Muscle layer of colon (tissue), 2 donors: ENCODE measurements at regions not wholly inside any gene's neighbourhood (a gene's known extent, or its start where the extent isn't known, plus 50 kb on each side); places are given as distances from the start of the nearest gene placed in this dataset.

Experiments
- H3K27ac ChIP-seq: one replicate; pipeline ENCODE4 v1.7.0; 2013; ENCODE audit warnings: low read depth, mild to moderate bottlenecking, low read length, moderate library complexity
- H3K27me3 ChIP-seq, 2 donors: one replicate each; pipeline ENCODE4 v1.7.0; 2013; ENCODE audit warnings: low read length in 2 of 2, mild to moderate bottlenecking in 2 of 2; ENCODE audit not compliant: insufficient read depth in 2 of 2, control insufficient read depth in 1 of 2
- H3K36me3 ChIP-seq: one replicate; pipeline ENCODE4 v1.7.0; 2013; ENCODE audit warnings: mild to moderate bottlenecking, low read length; ENCODE audit not compliant: insufficient read depth
- H3K4me1 ChIP-seq: one replicate; pipeline ENCODE4 v1.7.0; 2013; ENCODE audit warnings: mild to moderate bottlenecking, low read length; ENCODE audit not compliant: insufficient read depth
- H3K4me3 ChIP-seq, 2 donors: one replicate each; pipeline ENCODE4 v1.7.0; 2013; ENCODE audit warnings: low read length in 2 of 2, low read depth in 1 of 2, mild to moderate bottlenecking in 1 of 2, moderate library complexity in 1 of 2
- H3K9ac ChIP-seq: one replicate; pipeline ENCODE4 v1.7.0; 2013; ENCODE audit warnings: low read length
- H3K9me3 ChIP-seq: one replicate; pipeline ENCODE4 v1.7.0; 2013; ENCODE audit warnings: mild to moderate bottlenecking, low read length
- donor health status: abdominal sarcoma.
- donor health status: Adenocarcinoma of cecum.

DNA sequence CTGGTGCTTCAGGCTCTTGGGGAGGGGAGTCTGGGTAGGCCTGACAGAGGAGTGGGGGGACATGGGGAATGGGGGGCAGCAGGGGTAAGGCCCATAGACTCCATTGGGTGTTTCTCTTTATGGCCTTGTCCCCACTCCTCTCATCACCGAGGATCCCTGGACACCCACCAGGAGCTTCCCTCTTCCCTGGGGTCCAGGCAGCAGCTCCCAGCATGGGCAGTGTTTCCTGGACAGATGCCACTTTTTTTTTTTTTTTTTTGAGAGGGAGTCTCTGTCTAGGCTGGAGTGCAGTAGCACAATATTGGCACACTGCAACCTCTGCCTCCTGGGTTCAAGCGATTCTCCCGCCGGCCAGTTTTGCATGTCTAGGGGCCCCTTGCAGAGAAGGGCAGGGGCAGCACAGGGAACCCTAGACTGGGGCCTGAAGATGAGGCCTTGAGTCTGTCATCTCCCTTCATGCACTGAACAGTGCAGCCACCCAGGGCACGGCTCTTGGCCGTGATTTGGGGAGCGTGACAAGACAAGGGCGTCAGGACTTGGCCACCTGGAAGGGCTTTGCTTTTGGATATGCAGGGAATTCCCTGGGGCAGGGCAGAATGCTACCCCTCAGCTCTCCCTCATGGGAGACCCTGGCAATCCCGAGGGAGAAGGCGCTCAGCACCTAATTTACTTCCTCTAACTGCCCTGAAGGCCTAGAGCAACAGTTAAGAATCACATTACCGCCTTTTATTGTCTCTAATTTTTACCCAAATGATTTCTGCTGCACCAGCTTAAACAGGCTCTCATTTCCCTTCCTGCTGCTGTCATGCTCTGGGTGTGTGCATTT, 213.9 kb upstream of the ZNF536 start:
- Histone ChIP-seq H3K9ac (no peak overlapping the region), H3K4me1 (no peaks in the 10 kb centered on the region), H3K4me3 (no peak overlapping the region), H3K9me3 (no peaks in the 10 kb centered on the region), H3K27me3 (no peaks in the 10 kb centered on the region), H3K27ac (no peak overlapping the region), H3K36me3 (no peaks in the 10 kb centered on the region)

DNA sequence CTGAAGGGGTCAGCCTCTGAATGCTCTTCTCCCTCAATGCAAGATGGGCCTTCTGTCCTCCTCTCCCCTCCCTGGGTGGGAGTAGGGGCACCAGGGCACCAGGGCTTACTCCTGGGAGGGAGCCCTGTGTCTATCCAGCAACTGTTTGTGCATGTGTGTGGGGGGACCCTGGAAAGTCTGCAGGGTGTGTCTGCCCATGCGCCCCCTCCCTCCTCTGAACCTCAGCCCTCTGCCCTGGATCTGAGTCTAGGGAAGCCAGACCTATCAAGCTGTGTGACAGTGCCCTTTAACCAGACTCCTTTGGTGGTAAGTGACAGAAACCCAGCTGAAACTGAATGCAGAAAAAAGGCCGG, 213.3 kb upstream of the ZNF536 start:
- Histone ChIP-seq H3K27ac (no peak overlapping the region), H3K36me3 (no peaks in the 10 kb centered on the region), H3K4me3 (no peak overlapping the region), H3K9me3 (no peaks in the 10 kb centered on the region), H3K4me1 (no peaks in the 10 kb centered on the region), H3K27me3 (no peaks in the 10 kb centered on the region), H3K9ac (no peak overlapping the region)

DNA sequence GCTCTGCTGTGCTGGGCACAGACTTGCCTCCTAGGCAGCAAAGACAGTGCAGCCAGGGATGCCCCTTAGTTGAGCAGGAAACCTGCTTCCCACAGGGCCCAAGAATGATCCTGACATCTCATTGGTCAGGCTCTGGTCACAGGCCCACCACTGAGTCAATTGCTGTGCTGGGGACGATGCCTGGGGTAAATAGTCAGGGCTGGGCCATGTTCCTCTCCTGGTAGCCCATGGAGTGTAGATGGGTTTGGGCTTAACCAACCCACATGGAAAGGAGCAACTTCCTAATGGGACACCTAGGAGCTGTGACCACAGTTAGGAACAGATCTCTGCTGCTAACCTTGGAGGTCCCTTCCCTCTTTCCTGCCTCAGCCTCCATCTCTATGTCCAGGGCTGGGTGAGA, 212.5 kb upstream of the ZNF536 start:
- Histone ChIP-seq H3K36me3 (no peaks in the 10 kb centered on the region), H3K9me3 (no peaks in the 10 kb centered on the region), H3K4me1 (no peaks in the 10 kb centered on the region), H3K4me3 (no peak overlapping the region), H3K9ac (no peak overlapping the region), H3K27ac (no peak overlapping the region), H3K27me3 (no peaks in the 10 kb centered on the region)

DNA sequence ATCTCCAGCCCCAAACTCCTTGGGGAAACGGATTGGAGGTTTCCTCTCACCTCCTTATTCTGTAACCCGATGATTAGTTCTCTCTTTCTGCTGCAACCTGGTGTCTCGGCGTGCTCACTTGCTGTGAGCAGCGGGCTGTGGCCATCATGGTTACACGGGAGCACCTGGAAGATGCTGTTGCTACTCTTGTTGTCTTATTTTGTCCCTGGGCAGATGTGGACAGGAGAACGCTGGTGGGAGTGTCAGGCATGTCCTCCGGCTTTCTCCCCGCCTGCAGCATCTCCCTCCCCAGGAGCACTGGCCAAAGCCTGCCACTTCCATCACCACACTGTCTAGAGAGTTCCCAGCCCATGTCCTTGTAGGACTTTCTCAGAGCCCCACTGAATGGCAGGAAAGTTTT, 211.8 kb upstream of the ZNF536 start:
- Histone ChIP-seq H3K36me3 (no peaks in the 10 kb centered on the region), H3K27ac (no peak overlapping the region), H3K27me3 (no peaks in the 10 kb centered on the region), H3K9ac (no peak overlapping the region), H3K4me1 (no peaks in the 10 kb centered on the region), H3K4me3 (no peak overlapping the region), H3K9me3 (no peaks in the 10 kb centered on the region)

DNA sequence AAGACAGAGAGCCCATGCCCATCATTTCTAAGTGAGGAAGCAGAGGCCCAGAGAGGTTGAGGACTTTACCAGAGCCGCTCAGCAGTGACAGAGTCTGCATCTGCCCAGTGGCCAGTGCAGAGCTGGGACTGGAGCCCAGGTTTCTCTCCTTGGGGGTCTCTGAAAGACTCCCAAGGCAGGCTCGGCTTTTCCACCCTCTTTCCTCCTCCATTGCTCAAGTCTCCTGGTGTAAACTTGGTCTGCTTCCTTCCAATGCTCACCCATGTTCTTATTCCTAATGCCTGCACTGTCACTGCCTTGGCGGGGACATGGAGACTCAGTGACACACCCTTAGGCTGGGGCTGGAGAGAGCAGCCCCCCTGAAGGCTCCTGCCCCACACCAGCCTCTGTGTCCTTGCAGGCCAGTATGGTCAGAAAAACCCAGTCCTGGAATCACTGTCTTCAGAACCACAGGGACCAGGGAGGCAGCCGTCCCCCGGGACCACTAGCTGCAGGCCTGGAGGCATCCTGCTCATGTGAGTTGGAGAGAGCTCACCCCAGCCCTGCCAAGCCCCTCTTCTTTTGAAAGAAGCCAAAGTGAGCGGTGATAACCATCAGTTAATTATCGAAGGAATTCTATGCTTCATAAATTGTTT, 211.0 kb upstream of the ZNF536 start:
- Histone ChIP-seq H3K27me3 (no peaks in the 10 kb centered on the region), H3K36me3 (no peaks in the 10 kb centered on the region), H3K4me3 (no peak overlapping the region), H3K9ac (no peak overlapping the region), H3K27ac (no peak overlapping the region), H3K9me3 (no peaks in the 10 kb centered on the region), H3K4me1 (no peaks in the 10 kb centered on the region)

DNA sequence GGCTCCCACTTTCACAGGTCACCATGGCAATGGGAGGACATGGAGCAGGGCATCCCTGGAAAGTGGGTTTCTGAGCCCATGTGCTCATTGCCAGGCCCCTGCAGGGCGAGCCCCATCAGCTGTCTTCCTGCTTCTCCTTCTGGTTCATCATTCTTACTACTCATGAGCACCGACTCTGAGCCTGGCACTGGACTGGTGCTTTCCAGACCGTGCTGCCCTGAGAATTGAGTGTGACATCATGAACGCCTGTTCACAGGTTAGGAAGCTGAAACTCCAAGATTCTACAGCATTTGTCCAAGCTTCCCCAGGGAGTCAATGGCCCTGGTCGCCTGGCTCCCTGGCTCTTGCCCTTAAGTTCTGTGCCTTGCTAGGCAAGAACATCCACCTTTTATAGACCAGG, 210.4 kb upstream of the ZNF536 start:
- Histone ChIP-seq H3K4me1 (no peaks in the 10 kb centered on the region), H3K27ac (no peak overlapping the region), H3K4me3 (no peak overlapping the region), H3K36me3 (no peaks in the 10 kb centered on the region), H3K9me3 (no peaks in the 10 kb centered on the region), H3K9ac (no peak overlapping the region), H3K27me3 (no peaks in the 10 kb centered on the region)

DNA sequence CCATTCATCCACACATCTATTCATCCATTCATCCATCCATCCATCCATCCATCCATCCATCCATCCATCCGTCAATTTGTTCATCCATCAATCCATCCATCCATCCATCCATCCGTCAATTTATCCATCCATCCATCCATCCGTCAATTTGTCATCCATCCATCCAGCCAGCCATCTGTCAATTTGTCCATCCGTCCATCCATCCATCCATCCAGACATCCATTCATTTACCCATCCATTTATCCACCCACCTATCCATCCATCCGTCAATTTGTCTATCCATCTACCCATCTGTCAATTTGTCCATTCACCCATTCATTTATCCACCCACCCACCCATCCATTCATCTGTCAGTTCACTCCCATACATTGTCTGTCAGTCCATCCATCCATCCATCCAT, 209.5 kb upstream of the ZNF536 start:
- H3K27me3 ChIP-seq: no peaks in the 10 kb centered on the region
- H3K9me3 ChIP-seq: no peaks in the 10 kb centered on the region
- H3K4me1 ChIP-seq: no peaks in the 10 kb centered on the region

DNA sequence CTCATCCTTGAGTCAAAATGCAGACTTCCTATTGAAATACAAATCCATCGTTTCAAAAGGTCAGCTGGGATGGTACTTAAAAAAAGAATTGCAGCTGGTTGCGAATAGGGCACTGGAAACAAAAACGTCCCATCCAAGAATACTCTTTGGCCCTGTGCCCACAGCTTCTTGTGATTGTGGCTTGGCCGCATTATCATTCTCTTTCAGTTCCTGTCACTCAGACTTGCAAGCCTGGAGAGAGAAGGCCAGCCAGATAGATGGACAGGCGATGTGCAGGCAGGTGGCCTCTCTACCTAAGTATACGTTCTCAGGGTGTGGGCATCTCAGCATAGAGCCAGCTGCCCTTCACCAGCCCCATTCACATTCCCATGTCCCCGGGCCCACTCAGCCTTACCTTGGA, 208.5 kb upstream of the ZNF536 start:
- Histone ChIP-seq H3K9me3 (no peaks in the 10 kb centered on the region), H3K27ac (no peak overlapping the region), H3K4me1 (no peaks in the 10 kb centered on the region), H3K4me3 (no peak overlapping the region), H3K9ac (no peak overlapping the region), H3K36me3 (no peaks in the 10 kb centered on the region), H3K27me3 (no peaks in the 10 kb centered on the region)

More for the DNA sequence above, 209.5 kb upstream of the ZNF536 start:
- Histone ChIP-seq H3K27ac (no peak overlapping the region), H3K9ac (no peak overlapping the region), H3K36me3 (no peaks in the 10 kb centered on the region), H3K4me3 (no peak overlapping the region)

DNA sequence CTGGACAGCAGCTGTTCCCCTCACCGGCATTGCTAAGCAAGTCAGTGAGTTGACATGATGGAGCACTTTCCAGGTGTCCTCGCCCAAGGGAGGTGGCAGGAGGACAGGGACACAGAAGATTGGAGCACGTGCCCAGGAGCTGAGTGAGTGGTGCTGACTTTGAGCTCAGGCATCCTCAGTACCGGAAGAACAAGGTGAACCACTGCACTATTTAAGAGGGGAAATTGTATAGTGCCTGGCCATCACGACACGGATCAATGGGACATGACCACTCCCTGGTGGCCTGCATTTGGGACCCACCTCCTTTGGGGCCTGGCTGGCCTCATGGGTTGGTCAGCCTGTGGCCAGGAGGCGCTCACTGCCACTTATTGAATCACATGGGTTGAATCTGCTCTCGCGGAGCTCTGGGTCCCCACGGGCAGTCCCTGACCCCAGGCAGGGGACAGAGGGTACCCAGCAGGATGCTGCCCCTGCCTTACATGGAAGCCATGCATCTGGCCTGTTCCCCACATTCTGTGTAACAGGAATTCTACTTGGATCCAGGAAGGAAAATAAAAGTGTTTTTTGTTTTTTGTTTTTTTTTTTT, 206.9 kb upstream of the ZNF536 start:
- Histone ChIP-seq H3K4me3 (no peak overlapping the region), H3K4me1 (no peaks in the 10 kb centered on the region)

DNA sequence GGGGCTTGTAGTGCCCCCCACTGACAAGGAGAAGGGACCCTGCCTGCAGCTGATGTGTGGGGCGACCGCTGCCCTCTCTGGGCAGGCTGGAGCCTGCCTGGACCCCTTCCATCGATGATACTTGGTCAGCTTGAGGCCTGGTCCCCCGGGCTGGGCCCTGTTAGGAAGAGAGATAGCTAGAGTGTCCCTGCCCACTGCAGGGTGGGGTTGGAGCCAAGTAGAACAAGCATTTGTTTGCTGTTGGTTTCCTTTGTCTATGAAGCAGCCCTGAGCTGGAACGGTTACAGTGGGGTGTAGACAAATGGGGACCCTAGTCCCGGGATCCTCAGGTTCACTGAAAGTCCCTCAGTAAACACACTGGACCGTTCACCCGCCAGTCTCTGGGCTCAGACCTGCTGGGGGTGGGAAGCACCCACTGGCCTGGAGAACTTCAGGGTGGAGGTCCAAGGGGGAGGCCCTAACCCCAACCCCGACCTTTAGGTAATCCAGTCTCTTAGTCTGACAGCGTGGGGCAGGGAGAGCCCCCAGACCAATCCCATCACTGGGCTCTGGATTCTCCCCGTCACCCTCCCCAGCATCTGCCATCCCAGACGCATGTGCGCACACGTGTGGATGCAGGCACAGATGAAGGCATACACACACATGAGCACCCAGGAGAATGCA, 204.8 kb upstream of the ZNF536 start:
- Histone ChIP-seq H3K27me3 (no peaks in the 10 kb centered on the region), H3K36me3 (no peaks in the 10 kb centered on the region), H3K4me1 (no peaks in the 10 kb centered on the region), H3K27ac (no peak overlapping the region), H3K4me3 (no peak overlapping the region), H3K9ac (no peak overlapping the region), H3K9me3 (no peaks in the 10 kb centered on the region)

More for the DNA sequence above, 206.9 kb upstream of the ZNF536 start:
- Histone ChIP-seq H3K9me3 (no peaks in the 10 kb centered on the region), H3K27ac (no peak overlapping the region), H3K27me3 (no peaks in the 10 kb centered on the region), H3K36me3 (no peaks in the 10 kb centered on the region), H3K9ac (no peak overlapping the region)

DNA sequence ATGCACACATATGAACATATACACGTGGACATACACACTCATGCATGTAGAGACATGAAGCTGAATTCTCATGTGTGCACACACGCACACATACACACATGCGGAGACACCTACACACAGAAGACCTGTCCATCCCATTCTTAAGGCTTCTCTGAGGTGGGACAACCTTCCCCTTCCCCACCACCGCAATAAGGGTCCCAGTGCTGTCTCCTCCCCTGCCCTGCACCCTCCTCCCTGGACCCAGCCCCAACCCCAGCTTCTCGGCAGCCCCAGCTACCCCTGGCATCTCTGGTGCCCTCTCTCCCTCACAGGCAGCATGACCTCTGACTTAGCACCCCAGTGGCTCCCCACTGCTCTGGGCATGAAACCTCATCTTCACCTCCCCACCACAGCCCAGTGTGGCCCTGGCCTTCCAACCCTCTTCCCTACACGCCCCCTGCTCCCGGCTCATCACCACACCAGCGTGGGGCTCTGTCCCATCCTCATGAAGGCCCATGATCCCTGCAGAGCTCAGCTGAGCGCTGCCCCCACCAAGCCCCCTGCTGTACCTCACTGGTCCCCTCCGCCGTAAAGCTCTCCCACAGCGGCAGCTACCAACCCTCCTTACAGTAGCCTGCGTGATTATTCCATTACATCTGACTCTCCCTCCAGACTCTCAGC, 204.1 kb upstream of the ZNF536 start:
- no peaks in the 10 kb centered on the region for H3K4me1 ChIP-seq
- H3K9ac ChIP-seq: no peak overlapping the region

More for the DNA sequence above, 204.1 kb upstream of the ZNF536 start:
- Histone ChIP-seq H3K9me3 (no peaks in the 10 kb centered on the region), H3K4me3 (no peak overlapping the region), H3K27ac (no peak overlapping the region), H3K36me3 (no peaks in the 10 kb centered on the region), H3K27me3 (no peaks in the 10 kb centered on the region)
